Panc1 (cell line): ENCODE measurements at regions not wholly inside any gene's neighbourhood (a gene's known extent, or its start where the extent isn't known, plus 50 kb on each side); places are given as distances from the start of the nearest gene placed in this dataset.

Experiments used
- ATAC-seq: fragments of 200-7000 bp; cut with Tn5 transposase; 2 replicates; pipeline ENCODE4 v1.9.1; 2020; ENCODE audit warnings: mild to moderate bottlenecking, moderate library complexity
- BruUV-seq: library from RNA; stranded (reverse); fragments of 400-500 nt; replicated peaks from 2 replicates; lab custom pipeline; 2021; lab: Mats Ljungman, UMichigan
- CTCF ChIA-PET: fragments of 300-600 bp; sonication (Branson Sonifier 250); formaldehyde crosslinking; loops from one replicate; lab custom pipeline; 2022; ENCODE audit warnings: antibody characterized with exemption; lab: Charles Lee
- POLR2A ChIA-PET: fragments of 300-600 bp; sonication (Branson Sonifier 250); formaldehyde crosslinking; loops from one replicate; lab custom pipeline; 2022; ENCODE audit warnings: antibody characterized with exemption; lab: Charles Lee
- DNase-seq: peaks from one replicate; pipeline ENCODE4 v3.0.0-alpha.2; 2010; ENCODE audit warnings: low read depth, low spot score
- H3K27ac ChIP-seq: 2 replicates; pipeline ENCODE4 v1.5.1; 2011; ENCODE audit warnings: mild to moderate bottlenecking, low read length, inconsistent platforms
- H3K27me3 ChIP-seq: fragments of 200-500 bp; sonication (Bioruptor generic); 2 replicates; pipeline ENCODE4 v1.6.0; 2014; ENCODE audit warnings: low read length, inconsistent platforms; ENCODE audit not compliant: control insufficient read depth, insufficient read depth
- H3K36me3 ChIP-seq: fragments of 200-500 bp; sonication (Bioruptor generic); 2 replicates; pipeline ENCODE4 v1.5.1; 2014; ENCODE audit warnings: inconsistent platforms, mild to moderate bottlenecking, low read length, moderate library complexity; ENCODE audit not compliant: control insufficient read depth, insufficient read depth
- H3K4me1 ChIP-seq: 2 replicates; pipeline ENCODE4 v1.5.1; 2011; ENCODE audit warnings: inconsistent platforms, mild to moderate bottlenecking, low read length, moderate library complexity; ENCODE audit not compliant: control insufficient read depth, insufficient read depth
- H3K4me3 ChIP-seq, 2 experiments: 2 replicates each; pipeline ENCODE4 v1.5.1; 2011 to 2012; ENCODE audit warnings: low read depth in 2 of 2, low read length in 2 of 2, mild to moderate bottlenecking in 2 of 2, inconsistent platforms in 1 of 2, moderate library complexity in 1 of 2
- H3K9me3 ChIP-seq: fragments of 200-500 bp; sonication (Bioruptor generic); 2 replicates; pipeline ENCODE4 v1.5.1; 2014; ENCODE audit warnings: low read depth, mild to moderate bottlenecking, inconsistent platforms, low read length, moderate library complexity; ENCODE audit not compliant: control insufficient read depth, insufficient read depth
- CTCF ChIP-seq: fragments of 450-650 bp; IDR thresholded peaks from 2 replicates; pipeline ENCODE4 v1.5.1; 2017; ENCODE audit warnings: mild to moderate bottlenecking
- POLR2AphosphoS5 ChIP-seq: IDR thresholded peaks from 2 replicates; pipeline ENCODE4 v1.6.1; 2012; ENCODE audit warnings: mild to moderate bottlenecking, low read depth, low read length, moderate library complexity
- REST ChIP-seq, 2 experiments: IDR thresholded peaks; 2 replicates each; pipeline ENCODE4 v1.6.1; 2011 to 2012; ENCODE audit warnings: low read depth in 2 of 2, control low read depth in 1 of 2, low read length in 1 of 2, mild to moderate bottlenecking in 1 of 2, moderate library complexity in 1 of 2; ENCODE audit not compliant: insufficient read depth in 1 of 2
- SIN3A ChIP-seq: IDR thresholded peaks from 2 replicates; pipeline ENCODE4 v1.6.1; 2012; ENCODE audit warnings: low read depth, mild to moderate bottlenecking, low read length, moderate library complexity, borderline replicate concordance; ENCODE audit not compliant: insufficient read depth
- TCF7L2 ChIP-seq: IDR thresholded peaks from 2 replicates; pipeline ENCODE4 v1.6.1; 2011; ENCODE audit warnings: mild to moderate bottlenecking, low read depth, low read length, inconsistent platforms
- in situ Hi-C: cut with HindIII; loops from 2 replicates; pipeline ENCODE4 v1.10.0; 2016; ENCODE audit warnings: low sequenced_read_pairs, low pct_unique_long_range_greater_than_20kb
- intact Hi-C: fragments of 100-400 bp; cut with micrococcal nuclease; formaldehyde crosslinking; loops from one replicate; pipeline ENCODE4 v1.10.0; 2022; ENCODE audit not compliant: unreplicated experiment

- H3K27ac ChIP-seq = no peak overlapping the region
- H3K4me3 ChIP-seq = no peak overlapping the region
- ATAC-seq (no peak), DNase-seq (no peak)
- in situ Hi-C loops = no loop called here
- no peak for TF ChIP-seq CTCF
- TF ChIP-seq POLR2AphosphoS5 = no peak
- no peak for TF ChIP-seq REST (IDR thresholded peaks at IDR 0.05; ENCODE audit: insufficient read depth in 1 of 2, low read depth in 2 of 2, low read length in 1 of 2)
- TF ChIP-seq TCF7L2 = no peak
- no peak for TF ChIP-seq SIN3A
- no peaks in the 10 kb centered on the region for H3K4me1 ChIP-seq
- CTCF ChIA-PET = no interaction called here
- POLR2A ChIA-PET = no interaction called here
- no peaks in the 10 kb centered on the region; the same call in 1 of the 2 replicates for H3K27me3 ChIP-seq
- no peaks in the 10 kb centered on the region for H3K9me3 ChIP-seq
- no TSS peak for BruUV-seq
- intact Hi-C loops = no loop called here
- H3K36me3 ChIP-seq = no peaks in the 10 kb centered on the region
These were observed 114.7 kb upstream of the INTU start for GRCh38 chr4:127518046-127518445.

- Histone ChIP-seq H3K27me3 (no peaks in the 10 kb centered on the region; the same call in 1 of the 2 replicates), H3K36me3 (no peaks in the 10 kb centered on the region), H3K27ac (no peak overlapping the region), H3K9me3 (no peaks in the 10 kb centered on the region), H3K4me3 (no peak overlapping the region), H3K4me1 (no peaks in the 10 kb centered on the region)
- TF ChIP-seq POLR2AphosphoS5 (no peak), SIN3A (no peak), TCF7L2 (no peak)
- DNase-seq (no peak), ATAC-seq (no peak)
- no TSS peak for BruUV-seq
- POLR2A ChIA-PET = no interaction called here
- in situ Hi-C loops (no loop called here), intact Hi-C loops (no loop called here)
- CTCF ChIA-PET = no interaction called here
These were observed 111.3 kb upstream of the INTU start for GRCh38 chr4:127521463-127521862.

GRCh38 chr4:127523369-127523768, 109.4 kb upstream of the INTU start:
- intact Hi-C loops (no loop called here), in situ Hi-C loops (no loop called here)
- H3K4me3 ChIP-seq = no peak overlapping the region
- H3K9me3 ChIP-seq = no peaks in the 10 kb centered on the region
- POLR2A ChIA-PET = no interaction called here
- DNase-seq (no peak), ATAC-seq (no peak)
- no peak overlapping the region for H3K27ac ChIP-seq
- no peaks in the 10 kb centered on the region for H3K4me1 ChIP-seq
- CTCF ChIA-PET = no interaction called here
- no peak for TF ChIP-seq POLR2AphosphoS5
- no peak for TF ChIP-seq TCF7L2
- no peak for TF ChIP-seq REST (IDR thresholded peaks at IDR 0.05; ENCODE audit: insufficient read depth in 1 of 2, low read depth in 2 of 2, low read length in 1 of 2)
- TF ChIP-seq SIN3A = no peak
- no peak for TF ChIP-seq CTCF
- H3K36me3 ChIP-seq = no peaks in the 10 kb centered on the region
- H3K27me3 ChIP-seq = no peaks in the 10 kb centered on the region; the same call in 1 of the 2 replicates
- no TSS peak for BruUV-seq
